GM13976 (cell line): ENCODE measurements at regions not wholly inside any gene's neighbourhood (a gene's known extent, or its start where the extent isn't known, plus 50 kb on each side); places are given as distances from the start of the nearest gene placed in this dataset.

Experiments
- DNase-seq: peaks from one replicate; pipeline ENCODE4 v3.0.0; 2012; ENCODE audit warnings: low spot score
- CTCF ChIP-seq: IDR thresholded peaks from 2 replicates; pipeline ENCODE4 v1.5.1; 2012; ENCODE audit warnings: borderline replicate concordance, mild to moderate bottlenecking; ENCODE audit not compliant: insufficient read depth; ENCODE audit errors: extremely low read depth, missing control alignments, control extremely low read depth
- in situ Hi-C: fragments of 300-500 bp; cut with MboI; formaldehyde crosslinking; loops from one replicate; pipeline ENCODE4 v1.12.0; 2022; ENCODE audit warnings: low sequenced_read_pairs, mixed read lengths, inconsistent platforms; ENCODE audit not compliant: unreplicated experiment

- in situ Hi-C loops: loop anchor here (25.0 kb wide), 1 partner anchor 328 kb away; no protein-coding TSS in a partner anchor
- no peak for TF ChIP-seq CTCF
- DNase-seq: peak; percentile 46
Observed at GRCh38 chr1:234758851-234759250, 148.9 kb upstream of the IRF2BP2 start.

GRCh38 chr1:234756857-234757256 lies 146.9 kb upstream of the IRF2BP2 start:
- no peak for TF ChIP-seq CTCF
- in situ Hi-C loops: loop anchor here (25.0 kb wide), 1 partner anchor 330 kb away; no protein-coding TSS in a partner anchor
- DNase-seq: no peak

GRCh38 chr1:234756066-234756774 lies 146.2 kb upstream of the IRF2BP2 start:
- DNase-seq: no peak
- no peak for TF ChIP-seq CTCF
- in situ Hi-C loops: loop anchor here (25.0 kb wide), 1 partner anchor 331 kb away; no protein-coding TSS in a partner anchor

GRCh38 chr1:234755449-234755863 lies 145.5 kb upstream of the IRF2BP2 start:
- DNase-seq: no peak
- no peak for TF ChIP-seq CTCF
- in situ Hi-C loops: loop anchor here (25.0 kb wide), 1 partner anchor 332 kb away; no protein-coding TSS in a partner anchor

GRCh38 chr1:234753979-234754378 lies 144.0 kb upstream of the IRF2BP2 start:
- TF ChIP-seq CTCF: no peak
- in situ Hi-C loops: loop anchor here (25.0 kb wide), 1 partner anchor 333 kb away; no protein-coding TSS in a partner anchor
- DNase-seq: no peak

GRCh38 chr1:234752927-234753326 lies 142.9 kb upstream of the IRF2BP2 start:
- DNase-seq: no peak
- in situ Hi-C loops: loop anchor here (25.0 kb wide), 1 partner anchor 334 kb away; no protein-coding TSS in a partner anchor
- no peak for TF ChIP-seq CTCF
